ENCODE measurements at regions not wholly inside any gene's neighbourhood (a gene's known extent, or its start where the extent isn't known, plus 50 kb on each side); places are given as distances from the start of the nearest gene placed in this dataset.

DNA sequence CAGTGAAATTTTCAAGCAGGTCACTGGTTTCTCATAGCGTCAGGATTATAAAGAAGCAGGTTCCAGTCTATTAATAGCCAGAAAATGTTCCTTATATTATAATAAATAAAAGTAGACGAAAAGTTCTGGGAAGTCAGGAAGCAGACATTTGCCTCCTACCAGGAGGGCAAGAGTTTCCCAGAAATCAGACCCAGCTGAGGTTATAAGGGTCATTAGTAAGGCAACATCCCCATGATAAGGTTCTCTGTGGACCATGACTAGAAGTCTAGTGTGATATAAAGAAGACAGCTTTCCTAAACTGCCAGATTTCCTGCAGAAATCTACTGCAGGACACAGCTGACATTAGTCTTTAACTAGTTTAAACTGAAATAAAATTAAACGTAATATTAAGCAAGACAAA lies 210.1 kb upstream of the STK17B start:
- CTCF ChIA-PET: no interaction called here
- RAD21 ChIA-PET (ENCODE audit: low non-redundant PET in 1 of 2, low total read pairs in 2 of 2, uncharacterized antibody in 2 of 2, unreplicated experiment in 2 of 2): no interaction called here

DNA sequence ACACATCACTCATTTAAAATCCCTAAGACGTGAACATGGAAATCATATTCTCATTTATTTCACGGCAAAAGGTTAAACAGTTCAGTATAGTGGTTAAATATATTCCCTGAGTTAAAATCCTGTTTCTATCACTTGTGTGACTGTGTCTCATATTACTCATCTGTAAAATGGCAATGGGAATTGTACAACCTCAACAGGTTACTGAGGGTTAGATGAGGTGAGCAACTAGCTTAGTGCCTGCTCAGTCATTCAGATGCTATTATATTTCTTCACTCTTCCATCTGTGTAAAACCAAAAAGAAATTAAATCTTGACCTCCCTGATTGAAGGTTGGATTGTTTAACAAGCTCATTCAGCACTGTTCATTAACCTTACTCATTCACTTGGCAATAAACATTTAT lies 212.4 kb upstream of the STK17B start:
- H3K9ac ChIP-seq (ENCODE audit: low read length): no peak overlapping the region
- CTCF ChIA-PET: no interaction called here
- H3K4me2 ChIP-seq (ENCODE audit: low read length): no peak overlapping the region
- BruUV-seq (replicated peaks): no TSS peak
- ATAC-seq (no peak), DNase-seq (ENCODE audit: low read depth, low spot score) (no peak)
- no peak overlapping the region for H3K27ac ChIP-seq (ENCODE audit: low read depth, low read length)
- H3K27me3 ChIP-seq (ENCODE audit: insufficient read depth, low read length): no peaks in the 10 kb centered on the region
- H2AFZ ChIP-seq (ENCODE audit: low read depth, low read length, poor library complexity, severe bottlenecking): no peak overlapping the region
- no peaks in the 10 kb centered on the region for H3K79me2 ChIP-seq (ENCODE audit: insufficient read depth, low read length)
- H3K4me1 ChIP-seq (ENCODE audit: control insufficient read depth in 1 of 2, insufficient read depth in 2 of 2, low read length in 2 of 2): no peaks in the 10 kb centered on the region
- H4K20me1 ChIP-seq (ENCODE audit: insufficient read depth): no peaks in the 10 kb centered on the region
- POLR2A ChIA-PET: no interaction called here
- no peak overlapping the region for H3K4me3 ChIP-seq (replicated peaks in 1 of 2; ENCODE audit: low read depth in 1 of 2, low read length in 2 of 2)
- no peaks in the 10 kb centered on the region for H3K9me3 ChIP-seq (ENCODE audit: control insufficient read depth in 1 of 2, insufficient read depth in 1 of 2, low read depth in 1 of 2, low read length in 2 of 2)
- intact Hi-C loops (cut with micrococcal nuclease): no loop called here
- no peaks in the 10 kb centered on the region for H3K36me3 ChIP-seq (ENCODE audit: control insufficient read depth in 1 of 2, insufficient read depth in 2 of 2, low read length in 2 of 2)
- H3K9me2 ChIP-seq (ENCODE audit: insufficient read depth): no peaks in the 10 kb centered on the region
- RAD21 ChIA-PET (ENCODE audit: low non-redundant PET in 1 of 2, low total read pairs in 2 of 2, uncharacterized antibody in 2 of 2, unreplicated experiment in 2 of 2): no interaction called here
- TF ChIP-seq JUND (IDR thresholded peaks at IDR 0.05): no peak
- TF ChIP-seq TCF7L2 (IDR thresholded peaks at IDR 0.05; ENCODE audit: borderline replicate concordance, extremely low read depth, insufficient read depth, insufficient read length): no peak
- TF ChIP-seq, protein P1, sequence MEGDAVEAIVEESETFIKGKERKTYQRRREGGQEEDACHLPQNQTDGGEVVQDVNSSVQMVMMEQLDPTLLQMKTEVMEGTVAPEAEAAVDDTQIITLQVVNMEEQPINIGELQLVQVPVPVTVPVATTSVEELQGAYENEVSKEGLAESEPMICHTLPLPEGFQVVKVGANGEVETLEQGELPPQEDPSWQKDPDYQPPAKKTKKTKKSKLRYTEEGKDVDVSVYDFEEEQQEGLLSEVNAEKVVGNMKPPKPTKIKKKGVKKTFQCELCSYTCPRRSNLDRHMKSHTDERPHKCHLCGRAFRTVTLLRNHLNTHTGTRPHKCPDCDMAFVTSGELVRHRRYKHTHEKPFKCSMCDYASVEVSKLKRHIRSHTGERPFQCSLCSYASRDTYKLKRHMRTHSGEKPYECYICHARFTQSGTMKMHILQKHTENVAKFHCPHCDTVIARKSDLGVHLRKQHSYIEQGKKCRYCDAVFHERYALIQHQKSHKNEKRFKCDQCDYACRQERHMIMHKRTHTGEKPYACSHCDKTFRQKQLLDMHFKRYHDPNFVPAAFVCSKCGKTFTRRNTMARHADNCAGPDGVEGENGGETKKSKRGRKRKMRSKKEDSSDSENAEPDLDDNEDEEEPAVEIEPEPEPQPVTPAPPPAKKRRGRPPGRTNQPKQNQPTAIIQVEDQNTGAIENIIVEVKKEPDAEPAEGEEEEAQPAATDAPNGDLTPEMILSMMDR (IDR thresholded peaks at IDR 0.05 in 2 of 3, conservative IDR thresholded peaks at IDR 0.05 in 1 of 3; ENCODE audit: borderline replicate concordance in 1 of 3, insufficient read depth in 1 of 3, low read depth in 2 of 3, low read length in 2 of 3): no peak
- TF ChIP-seq SIN3A (IDR thresholded peaks at IDR 0.05; ENCODE audit: low read depth): no peak
- no peak for TF ChIP-seq ZNF274 (IDR thresholded peaks at IDR 0.05; ENCODE audit: low read depth, low read length)
- TF ChIP-seq POLR2A (IDR thresholded peaks at IDR 0.05; ENCODE audit: borderline replicate concordance, extremely low read depth, insufficient read depth, insufficient read length): no peak
- no peak for TF ChIP-seq RAD21 (IDR thresholded peaks at IDR 0.05; ENCODE audit: low read depth)
- no peak for TF ChIP-seq ELF1 (IDR thresholded peaks at IDR 0.05; ENCODE audit: borderline replicate concordance, low read depth)
- no peak for TF ChIP-seq CBX3 (IDR thresholded peaks at IDR 0.05; ENCODE audit: low read depth)
- no peak for TF ChIP-seq FOSL1 (IDR thresholded peaks at IDR 0.05; ENCODE audit: low read depth)
- TF ChIP-seq POLR2AphosphoS5 (IDR thresholded peaks at IDR 0.05; ENCODE audit: low read depth, low read length): no peak
- no peak for TF ChIP-seq YY1 (IDR thresholded peaks at IDR 0.05; ENCODE audit: extremely low read depth, insufficient replicate concordance, low read depth, low read length)
- TF ChIP-seq SRF (IDR thresholded peaks at IDR 0.05; ENCODE audit: low read depth): no peak
- no peak for TF ChIP-seq EGR1 (IDR thresholded peaks at IDR 0.05; ENCODE audit: low read depth)
- TF ChIP-seq ZFX (IDR thresholded peaks at IDR 0.05): no peak
- TF ChIP-seq CEBPB (IDR thresholded peaks at IDR 0.05; ENCODE audit: low read depth): no peak
- TF ChIP-seq EZH2phosphoT487 (IDR thresholded peaks at IDR 0.05; ENCODE audit: borderline replicate concordance): no peak

More for the DNA sequence above, 210.1 kb upstream of the STK17B start:
- no peak overlapping the region for H3K4me3 ChIP-seq (replicated peaks in 1 of 2; ENCODE audit: low read depth in 1 of 2, low read length in 2 of 2)
- intact Hi-C loops (cut with micrococcal nuclease): no loop called here
- no peaks in the 10 kb centered on the region for H3K4me1 ChIP-seq (ENCODE audit: control insufficient read depth in 1 of 2, insufficient read depth in 2 of 2, low read length in 2 of 2)
- no peak overlapping the region for H3K4me2 ChIP-seq (ENCODE audit: low read length)
- POLR2A ChIA-PET: no interaction called here
- H4K20me1 ChIP-seq (ENCODE audit: insufficient read depth): no peaks in the 10 kb centered on the region
- H3K36me3 ChIP-seq (ENCODE audit: control insufficient read depth in 1 of 2, insufficient read depth in 2 of 2, low read length in 2 of 2): no peaks in the 10 kb centered on the region
- ATAC-seq (no peak), DNase-seq (ENCODE audit: low read depth, low spot score) (no peak)
- no peak overlapping the region for H3K27ac ChIP-seq (ENCODE audit: low read depth, low read length)
- no peaks in the 10 kb centered on the region for H3K9me2 ChIP-seq (ENCODE audit: insufficient read depth)
- H3K9me3 ChIP-seq (ENCODE audit: control insufficient read depth in 1 of 2, insufficient read depth in 1 of 2, low read depth in 1 of 2, low read length in 2 of 2): no peaks in the 10 kb centered on the region
- TF ChIP-seq POLR2AphosphoS5 (IDR thresholded peaks at IDR 0.05; ENCODE audit: low read depth, low read length): no peak
- TF ChIP-seq, protein P2, sequence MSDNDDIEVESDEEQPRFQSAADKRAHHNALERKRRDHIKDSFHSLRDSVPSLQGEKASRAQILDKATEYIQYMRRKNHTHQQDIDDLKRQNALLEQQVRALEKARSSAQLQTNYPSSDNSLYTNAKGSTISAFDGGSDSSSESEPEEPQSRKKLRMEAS (IDR thresholded peaks at IDR 0.05): no peak
- no peak for TF ChIP-seq YY1 (IDR thresholded peaks at IDR 0.05; ENCODE audit: extremely low read depth, insufficient replicate concordance, low read depth, low read length)
- H3K27me3 ChIP-seq (ENCODE audit: insufficient read depth, low read length): no peaks in the 10 kb centered on the region
- no peak overlapping the region for H3K9ac ChIP-seq (ENCODE audit: low read length)
- H2AFZ ChIP-seq (ENCODE audit: low read depth, low read length, poor library complexity, severe bottlenecking): no peak overlapping the region
- H3K79me2 ChIP-seq (ENCODE audit: insufficient read depth, low read length): no peaks in the 10 kb centered on the region
- no TSS peak for BruUV-seq (replicated peaks)

All from HCT116 (cell line).